LHCN-M2 (cell line): ENCODE measurements at regions not wholly inside any gene's neighbourhood (a gene's known extent, or its start where the extent isn't known, plus 50 kb on each side); places are given as distances from the start of the nearest gene placed in this dataset.
"Not testable (repeated sequence)": the region's sequence is repeated elsewhere in the genome, so short reads cannot be mapped to it uniquely, and the experiment has no call there.

ENCODE experiments used
- DNase-seq: peaks from one replicate; pipeline ENCODE4 v3.0.0-alpha.2; 2012; ENCODE audit warnings: low read depth

GRCh38 chr14:58752771-58753201 is 115.0 kb downstream of the DACT1 start:
- no peak for DNase-seq

- DNase-seq = no peak
Measured at GRCh38 chr14:58755031-58755925, 117.5 kb downstream of the DACT1 start.

GRCh38 chr14:58760121-58760520 is 122.4 kb downstream of the DACT1 start:
- no peak for DNase-seq

- DNase-seq = no peak
Measured at GRCh38 chr14:58762629-58763028, 124.9 kb downstream of the DACT1 start.

DNA sequence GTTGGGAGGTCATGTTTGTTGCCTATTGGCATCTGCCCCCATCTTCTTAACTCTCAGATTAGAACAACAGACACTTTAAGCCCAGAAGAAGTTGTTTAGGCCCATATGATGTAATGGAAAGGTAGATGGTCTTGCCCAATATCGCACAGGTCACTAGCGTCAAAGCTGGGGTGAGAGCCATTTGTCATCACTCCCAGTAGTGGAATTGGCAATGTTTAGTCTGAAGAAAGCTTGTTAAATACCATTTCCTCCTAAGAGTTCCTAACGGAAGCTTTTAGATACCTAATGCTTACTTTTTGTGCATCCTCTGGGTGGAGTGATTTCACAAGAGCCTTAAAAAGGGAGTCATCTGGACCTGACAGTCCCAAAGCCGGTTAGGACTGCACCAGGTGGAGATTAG is 125.4 kb downstream of the DACT1 start:
- DNase-seq = no peak

DNA sequence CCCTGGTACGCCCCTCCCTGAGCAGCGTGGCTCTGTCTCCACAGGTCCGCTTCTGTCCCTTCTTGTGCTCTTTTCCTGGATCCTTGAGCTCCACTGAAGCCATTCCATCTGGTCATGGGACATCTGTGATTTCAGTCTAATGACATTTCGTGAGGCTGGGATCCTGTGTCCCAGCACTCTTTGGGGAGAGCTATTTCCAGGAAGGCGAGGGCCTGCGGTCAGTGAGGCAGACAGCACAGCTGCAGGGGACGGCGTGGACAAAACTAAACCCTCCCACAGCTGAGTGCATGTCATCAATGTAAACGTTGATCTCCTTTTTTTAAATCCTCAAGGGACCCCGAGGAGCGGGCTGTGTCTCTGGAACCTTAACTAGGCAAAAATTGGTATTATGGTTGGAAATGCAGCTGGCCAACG is 127.7 kb downstream of the DACT1 start:
- no peak for DNase-seq

DNA sequence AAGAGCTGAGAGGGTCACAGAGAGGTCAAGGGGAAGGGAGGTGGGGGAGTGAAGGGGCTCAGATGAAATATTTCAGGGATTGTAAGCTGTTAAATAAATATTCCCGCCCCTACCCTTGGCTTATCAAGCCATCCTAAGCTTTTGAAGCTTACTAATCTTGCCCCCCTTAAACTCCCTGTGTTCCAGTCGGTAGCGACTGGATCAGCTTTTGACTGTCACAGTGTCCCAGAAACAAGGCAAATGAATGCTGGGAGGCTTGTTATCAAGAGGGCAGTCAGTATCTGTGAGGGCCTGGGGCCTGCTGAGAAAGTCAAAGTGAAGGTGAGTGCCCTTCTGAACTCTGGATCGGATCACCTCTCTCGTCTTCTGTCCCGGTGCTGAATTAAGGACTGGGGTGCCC is 128.1 kb downstream of the DACT1 start:
- no peak for DNase-seq

DNA sequence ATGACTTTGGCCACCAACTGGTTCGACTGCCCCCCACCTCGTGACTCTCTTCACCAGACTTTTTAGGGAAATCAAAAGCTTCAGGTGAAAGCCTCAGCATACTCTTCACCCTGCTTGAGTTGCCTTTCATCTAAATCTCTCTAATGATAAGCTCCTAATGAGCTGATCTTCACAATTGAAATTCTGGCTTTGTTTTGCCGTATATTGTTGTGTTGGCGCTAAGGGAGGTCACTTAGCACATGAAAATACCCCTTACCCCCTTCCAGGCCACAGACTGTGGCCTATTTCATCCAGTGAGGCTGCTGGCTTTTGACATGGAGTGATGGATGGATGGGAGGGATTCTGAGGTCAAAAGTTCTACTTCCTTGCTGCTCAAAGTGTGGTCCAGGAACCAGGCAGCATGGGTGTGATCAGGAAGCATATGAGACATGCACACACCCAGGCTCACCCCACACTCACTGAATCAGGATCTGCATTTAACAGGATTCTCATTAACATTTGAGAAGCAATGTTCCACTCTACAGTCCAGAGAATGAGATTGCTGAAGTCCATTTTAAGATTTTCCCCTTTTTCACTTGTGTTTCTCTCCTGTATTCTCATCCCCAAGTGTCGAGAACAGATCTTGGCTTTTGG is 131.4 kb downstream of the DACT1 start:
- no peak for DNase-seq

DNA sequence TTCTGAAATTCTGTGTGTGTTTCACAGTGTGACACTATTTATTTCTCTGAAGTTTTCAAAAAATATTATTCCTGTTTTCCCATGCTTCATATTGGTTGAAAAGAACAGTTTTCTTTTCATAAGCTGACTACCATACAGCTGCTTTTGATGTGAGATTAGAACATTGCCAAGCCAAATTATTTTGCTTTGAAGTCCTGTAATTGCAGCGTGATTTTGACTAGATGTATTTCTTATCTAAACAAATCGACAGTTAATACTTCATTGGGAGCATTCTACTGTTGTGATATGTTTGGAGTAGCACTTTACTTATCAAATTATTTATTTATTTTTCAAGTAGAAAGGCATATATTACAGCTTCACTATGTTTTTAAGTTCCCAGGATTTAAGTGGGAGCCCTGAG is 132.0 kb downstream of the DACT1 start:
- no peak for DNase-seq

- no peak for DNase-seq
Measured at GRCh38 chr14:58770491-58770982, 132.8 kb downstream of the DACT1 start.

- no peak for DNase-seq
Measured at GRCh38 chr14:58771016-58771415, 133.3 kb downstream of the DACT1 start.

- DNase-seq = no peak
Measured at GRCh38 chr14:58772116-58772515, 134.4 kb downstream of the DACT1 start.

DNA sequence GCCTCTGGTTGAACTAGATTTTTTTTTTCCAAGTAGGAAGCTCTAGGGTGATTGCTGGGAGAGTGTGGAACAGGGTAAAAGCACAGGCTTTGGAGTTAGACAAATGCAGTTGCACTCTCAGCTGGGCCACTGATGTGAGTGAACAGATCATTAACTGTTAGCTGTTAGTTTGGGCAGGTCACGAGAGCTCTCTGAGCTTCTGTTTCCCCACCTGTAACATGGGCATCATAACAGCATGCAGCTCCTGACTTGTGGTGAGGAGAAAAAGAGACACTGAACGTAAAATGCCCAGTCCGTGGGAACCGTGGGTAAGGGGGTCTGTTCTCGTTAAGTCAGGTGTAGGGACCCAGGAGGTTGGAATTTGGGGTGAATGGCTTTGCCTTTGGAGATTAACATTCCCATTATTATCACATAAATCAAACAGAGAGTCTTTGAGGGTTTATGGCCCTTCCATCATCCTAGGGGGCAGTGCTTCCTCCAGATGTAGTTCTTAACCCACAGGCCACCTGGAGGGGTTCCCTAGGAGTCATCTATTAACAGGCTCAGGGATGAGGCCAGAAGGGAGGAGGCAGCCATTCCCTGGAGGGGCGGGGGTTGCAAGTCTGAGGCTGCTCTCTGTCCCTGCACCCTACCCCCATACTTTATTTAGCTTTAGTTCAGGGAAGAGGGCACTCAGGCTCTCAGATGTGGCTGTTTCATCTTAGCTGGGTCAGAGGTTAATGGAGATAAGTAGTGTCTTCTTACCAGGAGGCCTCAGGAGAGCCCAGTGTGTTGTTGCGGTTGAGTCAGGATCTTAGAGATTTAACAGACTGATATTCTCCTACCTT is 135.2 kb downstream of the DACT1 start:
- no peak for DNase-seq

GRCh38 chr14:58774531-58774930 is 136.8 kb downstream of the DACT1 start:
- no peak for DNase-seq

- DNase-seq = not testable (repeated sequence)
Measured at GRCh38 chr14:58775130-58775529, 137.4 kb downstream of the DACT1 start.

GRCh38 chr14:58776516-58776915 is 138.8 kb downstream of the DACT1 start:
- DNase-seq = no peak

DNA sequence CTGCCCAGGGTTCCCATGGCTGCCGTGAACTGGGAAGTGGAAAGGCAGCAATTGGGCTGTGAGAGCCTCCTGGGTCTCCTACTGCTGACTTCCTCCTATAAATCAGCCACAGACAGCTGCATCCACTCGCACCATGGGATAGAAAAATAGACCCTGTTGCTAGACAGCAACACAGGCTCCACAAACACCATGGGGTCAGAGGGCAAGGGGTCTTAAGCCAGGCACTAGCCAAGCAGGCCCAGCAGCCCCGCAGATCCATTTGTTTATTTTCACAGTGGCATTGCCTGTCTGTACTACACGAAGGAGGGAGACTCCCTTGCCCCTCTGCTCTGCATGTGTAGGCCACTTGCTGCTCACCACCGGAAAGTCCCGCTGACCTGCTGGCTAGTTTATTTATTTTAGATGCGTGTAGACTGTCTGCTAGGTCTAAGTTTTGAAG is 139.8 kb downstream of the DACT1 start:
- DNase-seq = no peak

- DNase-seq = no peak
Measured at GRCh38 chr14:58778202-58778601, 140.4 kb downstream of the DACT1 start.

- DNase-seq = no peak
Measured at GRCh38 chr14:58779376-58779775, 141.6 kb downstream of the DACT1 start.

DNA sequence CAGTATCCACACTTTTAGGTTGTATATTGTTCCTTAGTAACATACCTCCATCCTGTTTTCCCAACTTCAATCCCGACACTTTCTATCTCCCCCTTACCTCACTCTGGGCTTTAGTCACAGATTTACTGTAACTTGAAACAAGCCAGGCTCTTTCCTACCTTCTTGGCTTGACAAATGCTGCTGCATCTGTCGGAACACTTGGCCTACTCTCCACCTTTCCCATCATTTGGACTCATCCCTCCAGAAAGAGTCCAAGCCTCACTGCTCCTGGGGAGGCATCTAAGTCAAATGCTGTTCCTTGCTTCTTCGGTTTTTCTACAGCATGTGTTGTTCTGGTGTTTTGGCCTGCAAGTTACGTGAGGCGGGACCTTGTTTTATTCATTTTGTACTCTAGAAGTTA is 142.4 kb downstream of the DACT1 start:
- DNase-seq = no peak

DNA sequence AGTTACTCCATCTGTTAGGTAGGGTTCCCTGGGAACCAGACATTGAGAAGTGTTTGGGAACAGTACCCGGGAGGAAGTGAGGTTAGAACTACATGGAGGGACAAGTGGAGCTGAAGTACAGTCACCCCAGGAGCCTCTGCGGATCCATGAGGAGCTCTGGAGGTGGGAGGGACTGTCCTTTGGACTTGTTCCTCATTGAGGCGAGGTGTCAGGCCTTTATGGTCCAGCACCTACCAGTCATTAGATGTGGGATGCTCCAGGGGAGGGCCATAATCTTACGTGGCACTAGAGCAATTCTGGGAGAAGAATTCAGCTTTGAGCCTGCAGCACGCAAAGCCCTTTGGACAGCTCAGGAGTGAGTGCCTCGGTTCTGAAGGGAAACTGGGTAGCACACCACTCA is 142.8 kb downstream of the DACT1 start:
- no peak for DNase-seq

GRCh38 chr14:58782011-58782410 is 144.2 kb downstream of the DACT1 start:
- no peak for DNase-seq
